HG02885 (cell line): ENCODE measurements at regions not wholly inside any gene's neighbourhood (a gene's known extent, or its start where the extent isn't known, plus 50 kb on each side); places are given as distances from the start of the nearest gene placed in this dataset.
A peak's percentile ranks its signal among the peaks of the same experiment; 100 is the strongest.

ENCODE experiments used
- ATAC-seq: cut with Tn5 transposase; IDR thresholded peaks from one replicate; pipeline ENCODE4 v1.9.1; 2021; ENCODE audit warnings: mild to moderate bottlenecking; ENCODE audit not compliant: unreplicated experiment, poor library complexity

GRCh38 chr10:45180946-45181875 lies 134.2 kb downstream of the OR13A1 start:
- ATAC-seq: no peak

- no peak for ATAC-seq
Measured at GRCh38 chr10:45183174-45183573, 132.2 kb downstream of the OR13A1 start.

- no peak for ATAC-seq
Measured at GRCh38 chr10:45197816-45198485, 117.5 kb downstream of the OR13A1 start.

GRCh38 chr10:45198486-45199204 lies 116.8 kb downstream of the OR13A1 start:
- no peak for ATAC-seq

- no peak for ATAC-seq
Measured at GRCh38 chr10:45199205-45199740, 116.1 kb downstream of the OR13A1 start.

- no peak for ATAC-seq
Measured at GRCh38 chr10:45201271-45201670, 114.1 kb downstream of the OR13A1 start.

GRCh38 chr10:45202242-45202641 lies 113.2 kb downstream of the OR13A1 start:
- ATAC-seq: no peak

GRCh38 chr10:45204954-45205775 lies 110.2 kb downstream of the OR13A1 start:
- no peak for ATAC-seq

- ATAC-seq: no peak
Measured at GRCh38 chr10:45209888-45210287, 105.5 kb downstream of the OR13A1 start.

- ATAC-seq: no peak
Measured at GRCh38 chr10:45211576-45211975, 103.8 kb downstream of the OR13A1 start.

- ATAC-seq: no peak
Measured at GRCh38 chr10:45219416-45219815, 96.0 kb downstream of the OR13A1 start.

GRCh38 chr10:45220931-45221330 lies 94.5 kb downstream of the OR13A1 start:
- no peak for ATAC-seq

- no peak for ATAC-seq
Measured at GRCh38 chr10:45224219-45224841, 91.1 kb downstream of the OR13A1 start.

GRCh38 chr10:45227042-45227441 lies 88.4 kb downstream of the OR13A1 start:
- ATAC-seq: no peak

GRCh38 chr10:45227456-45227855 lies 88.0 kb downstream of the OR13A1 start:
- ATAC-seq: no peak

- no peak for ATAC-seq
Measured at GRCh38 chr10:45229823-45230222, 85.6 kb downstream of the OR13A1 start.

GRCh38 chr10:45235260-45235769 lies 80.1 kb downstream of the OR13A1 start:
- ATAC-seq: peak; percentile 66

- ATAC-seq: no peak
Measured at GRCh38 chr10:45235798-45236220, 79.6 kb downstream of the OR13A1 start.

- ATAC-seq: no peak
Measured at GRCh38 chr10:45238896-45239295, 76.5 kb downstream of the OR13A1 start.
